ENCODE measurements at regions not wholly inside any gene's neighbourhood (a gene's known extent, or its start where the extent isn't known, plus 50 kb on each side); places are given as distances from the start of the nearest gene placed in this dataset.

- no peak for DNase-seq
- Mint-ChIP-seq H3K4me3 (no peak overlapping the region), H3K9me3 (no peaks in the 10 kb centered on the region), H3K27ac (no peak overlapping the region), H3K36me3 (no peaks in the 10 kb centered on the region), H3K27me3 (ENCODE audit: low read depth in 3 of 3) (no peaks in the 10 kb centered on the region), H3K4me1 (peaks cover 10% of the 10 kb centered on the region)
- no peak overlapping the region for H3K4me3 ChIP-seq (replicated peaks in 1 of 3; ENCODE audit: low read depth in 2 of 3, low read length in 3 of 3)
- H3K36me3 ChIP-seq (replicated peaks in 1 of 2; ENCODE audit: control insufficient read depth in 1 of 2, insufficient read depth in 2 of 2, low read length in 2 of 2): no peaks in the 10 kb centered on the region
- no peaks in the 10 kb centered on the region for H3K9me3 ChIP-seq (replicated peaks in 1 of 2; ENCODE audit: control insufficient read depth in 1 of 2, insufficient read depth in 1 of 2, low read length in 2 of 2)
- no peak overlapping the region for H3K27ac ChIP-seq (ENCODE audit: low read depth in 1 of 2, low read length in 2 of 2)
- intact Hi-C loops (cut with micrococcal nuclease): no loop called here
- no peaks in the 10 kb centered on the region for H3K79me2 ChIP-seq (ENCODE audit: insufficient read depth, low read length)
- peaks cover 3 to 6% of the 10 kb centered on the region in 2 donors for H3K4me1 ChIP-seq (ENCODE audit: control insufficient read depth in 1 of 2, insufficient read depth in 2 of 2, low read length in 2 of 2)
- H2AFZ ChIP-seq (ENCODE audit: insufficient read depth, low read depth, low read length, poor library complexity, severe bottlenecking): peak overlapping the region; percentile 27
- no peak overlapping the region for H3K4me2 ChIP-seq (replicated peaks; ENCODE audit: extremely low read depth, low read length, poor library complexity, severe bottlenecking)
- TF ChIP-seq CTCF (IDR thresholded peaks at IDR 0.05): no peak
- no peaks in the 10 kb centered on the region for H3K27me3 ChIP-seq (ENCODE audit: control insufficient read depth in 2 of 2, insufficient read depth in 2 of 2, low read length in 2 of 2)
- H3K9ac ChIP-seq (ENCODE audit: insufficient read depth, low read length, poor library complexity, severe bottlenecking): no peak overlapping the region
- H4K20me1 ChIP-seq (ENCODE audit: insufficient read depth, low read length): no peaks in the 10 kb centered on the region
- WGBS (ENCODE audit: insufficient coverage): 59% methylated on average over 4 of the region's 6 CpGs
These were observed 62.4 kb upstream of the POU2F1 start for GRCh38 chr1:167158111-167158812.

GRCh38 chr1:167158813-167159275 lies 61.8 kb upstream of the POU2F1 start:
- no peak for DNase-seq
- Histone ChIP-seq H3K9ac (ENCODE audit: insufficient read depth, low read length, poor library complexity, severe bottlenecking) (no peak overlapping the region), H3K4me1 (ENCODE audit: control insufficient read depth in 1 of 2, insufficient read depth in 2 of 2, low read length in 2 of 2) (peaks cover 3 to 6% of the 10 kb centered on the region in 2 donors), H3K79me2 (ENCODE audit: insufficient read depth, low read length) (no peaks in the 10 kb centered on the region), H3K27me3 (ENCODE audit: control insufficient read depth in 2 of 2, insufficient read depth in 2 of 2, low read length in 2 of 2) (no peaks in the 10 kb centered on the region), H3K4me2 (replicated peaks; ENCODE audit: extremely low read depth, low read length, poor library complexity, severe bottlenecking) (no peak overlapping the region), H3K36me3 (replicated peaks in 1 of 2; ENCODE audit: control insufficient read depth in 1 of 2, insufficient read depth in 2 of 2, low read length in 2 of 2) (no peaks in the 10 kb centered on the region), H3K4me3 (replicated peaks in 1 of 3; ENCODE audit: low read depth in 2 of 3, low read length in 3 of 3) (no peak overlapping the region), H3K27ac (ENCODE audit: low read depth in 1 of 2, low read length in 2 of 2) (no peak overlapping the region), H3K9me3 (replicated peaks in 1 of 2; ENCODE audit: control insufficient read depth in 1 of 2, insufficient read depth in 1 of 2, low read length in 2 of 2) (no peaks in the 10 kb centered on the region), H2AFZ (ENCODE audit: insufficient read depth, low read depth, low read length, poor library complexity, severe bottlenecking) (peak overlapping the region; percentile 27), H4K20me1 (ENCODE audit: insufficient read depth, low read length) (no peaks in the 10 kb centered on the region)
- no peak for TF ChIP-seq CTCF (IDR thresholded peaks at IDR 0.05)
- no CpG with 5 or more reads among the region's 3 CpGs for WGBS (ENCODE audit: insufficient coverage)
- intact Hi-C loops (cut with micrococcal nuclease): no loop called here
- H3K27me3 Mint-ChIP-seq (ENCODE audit: low read depth in 3 of 3): no peaks in the 10 kb centered on the region
- no peaks in the 10 kb centered on the region for H3K9me3 Mint-ChIP-seq
- H3K27ac Mint-ChIP-seq: no peak overlapping the region
- no peaks in the 10 kb centered on the region for H3K36me3 Mint-ChIP-seq
- H3K4me3 Mint-ChIP-seq: no peak overlapping the region
- peaks cover 10% of the 10 kb centered on the region for H3K4me1 Mint-ChIP-seq
